ENCODE measurements at regions not wholly inside any gene's neighbourhood (a gene's known extent, or its start where the extent isn't known, plus 50 kb on each side); places are given as distances from the start of the nearest gene placed in this dataset.

GRCh38 chr14:81676879-81677278, 143.2 kb upstream of the SEL1L start:
- TF ChIP-seq CTCF (IDR thresholded peaks at IDR 0.05) = no peak
- TF ChIP-seq NR3C1 (CRISPR knock-in tag; conservative IDR thresholded peaks at IDR 0.05; ENCODE audit: low read depth) = no peak
- TF ChIP-seq MYBL2 (CRISPR knock-in tag; IDR thresholded peaks at IDR 0.05) = no peak
- no peak for TF ChIP-seq NR1H2 (CRISPR knock-in tag; IDR thresholded peaks at IDR 0.05)
- TF ChIP-seq ATF2 (CRISPR knock-in tag; IDR thresholded peaks at IDR 0.05; ENCODE audit: borderline replicate concordance, low read depth) = no peak
- no peak for TF ChIP-seq STAT6 (CRISPR knock-in tag; conservative IDR thresholded peaks at IDR 0.05; ENCODE audit: low read depth)
- no peak for TF ChIP-seq SP1 (CRISPR knock-in tag; conservative IDR thresholded peaks at IDR 0.05)
- no peak for TF ChIP-seq ZNF263 (CRISPR knock-in tag; IDR thresholded peaks at IDR 0.05; ENCODE audit: low read depth)

Data from WTC11 (cell line).